HFFc6 (cell line): ENCODE measurements at regions not wholly inside any gene's neighbourhood (a gene's known extent, or its start where the extent isn't known, plus 50 kb on each side); places are given as distances from the start of the nearest gene placed in this dataset.
"Not testable (repeated sequence)": the region's sequence is repeated elsewhere in the genome, so short reads cannot be mapped to it uniquely, and the experiment has no call there.

Source experiments
- DNase-seq: peaks from one replicate; pipeline ENCODE4 v3.0.0-alpha.2; 2018
- H3K27ac Mint-ChIP-seq: 2 replicates; pipeline ENCODE4 v1.8.0; 2020; ENCODE audit warnings: mild to moderate bottlenecking, mixed read lengths
- H3K27me3 Mint-ChIP-seq: 2 replicates; pipeline ENCODE4 v1.8.0; 2021; ENCODE audit warnings: mild to moderate bottlenecking, moderate library complexity, mixed read lengths; ENCODE audit not compliant: insufficient read depth
- H3K36me3 Mint-ChIP-seq: 2 replicates; pipeline ENCODE4 v1.8.0; 2021; ENCODE audit warnings: low read depth, mixed read lengths
- H3K4me1 Mint-ChIP-seq: 2 replicates; pipeline ENCODE4 v1.8.0; 2020; ENCODE audit warnings: low read depth, mixed read lengths
- H3K4me3 Mint-ChIP-seq: 2 replicates; pipeline ENCODE4 v1.8.0; 2020; ENCODE audit warnings: mild to moderate bottlenecking, moderate library complexity, mixed read lengths
- H3K9me3 Mint-ChIP-seq: 2 replicates; pipeline ENCODE4 v1.8.0; 2020; ENCODE audit warnings: mild to moderate bottlenecking, mixed read lengths
- CTCF ChIP-seq: fragments of 200-600 bp; sonication (generic); IDR thresholded peaks from 2 replicates; pipeline ENCODE4 v1.5.0; 2021; ENCODE audit warnings: antibody characterized with exemption, mild to moderate bottlenecking

GRCh38 chrX:82695066-82695465 lies 813.0 kb upstream of the POU3F4 start:
- Mint-ChIP-seq H3K4me3 (no peak overlapping the region), H3K36me3 (no peaks in the 10 kb centered on the region), H3K27ac (no peak overlapping the region), H3K4me1 (no peaks in the 10 kb centered on the region), H3K9me3 (no peaks in the 10 kb centered on the region), H3K27me3 (no peaks in the 10 kb centered on the region)
- no peak for TF ChIP-seq CTCF
- DNase-seq: no peak

DNA sequence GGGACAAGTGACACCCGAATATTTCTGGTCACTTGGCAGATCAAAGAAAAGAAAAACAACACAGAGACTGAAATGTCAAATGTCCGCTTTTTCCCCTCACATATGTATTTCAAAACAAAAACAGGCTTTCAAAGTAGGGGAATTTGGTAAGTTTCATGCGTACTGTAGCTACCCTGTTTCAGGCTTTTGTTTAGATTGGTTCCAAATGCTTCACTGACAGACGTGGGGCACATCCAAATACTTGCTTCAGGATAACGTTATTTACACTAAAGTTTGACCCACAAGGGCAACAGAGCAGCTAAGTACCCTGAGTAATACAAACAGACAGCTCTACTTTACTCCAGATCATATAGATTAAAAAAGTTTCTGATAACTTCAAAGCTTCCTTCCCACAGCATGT lies 804.5 kb upstream of the POU3F4 start:
- no peak for DNase-seq
- no peaks in the 10 kb centered on the region; the same call in 1 of the 2 replicates for H3K27me3 Mint-ChIP-seq
- no peaks in the 10 kb centered on the region for H3K36me3 Mint-ChIP-seq
- H3K4me3 Mint-ChIP-seq: no peak overlapping the region
- H3K27ac Mint-ChIP-seq: no peak overlapping the region
- no peaks in the 10 kb centered on the region for H3K4me1 Mint-ChIP-seq
- no peak for TF ChIP-seq CTCF
- H3K9me3 Mint-ChIP-seq: no peaks in the 10 kb centered on the region

DNA sequence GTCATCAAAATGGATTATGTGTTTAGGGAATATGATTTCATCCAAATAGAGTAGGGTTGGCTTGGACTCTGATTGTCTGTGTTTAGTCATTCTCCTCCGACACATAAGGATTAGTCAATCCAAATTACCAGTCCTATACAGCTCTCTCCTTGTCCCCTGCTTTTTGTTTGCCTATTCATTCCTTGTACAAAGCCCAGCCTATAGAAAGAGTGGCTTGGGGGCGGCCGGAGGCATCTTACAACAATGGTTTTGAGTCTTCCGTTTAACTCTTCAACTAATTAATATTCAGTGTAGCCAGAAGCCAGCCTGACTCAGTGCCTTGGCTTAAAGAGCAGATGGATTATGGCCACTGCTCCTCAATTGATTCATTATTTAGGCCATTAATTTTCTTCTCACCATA lies 796.6 kb upstream of the POU3F4 start:
- Mint-ChIP-seq H3K27ac (no peak overlapping the region), H3K9me3 (no peaks in the 10 kb centered on the region), H3K27me3 (no peaks in the 10 kb centered on the region), H3K4me1 (no peaks in the 10 kb centered on the region), H3K36me3 (no peaks in the 10 kb centered on the region), H3K4me3 (no peak overlapping the region)
- DNase-seq: no peak
- no peak for TF ChIP-seq CTCF

GRCh38 chrX:82721891-82722290 lies 786.2 kb upstream of the POU3F4 start:
- Mint-ChIP-seq H3K4me3 (no peak overlapping the region), H3K36me3 (no peaks in the 10 kb centered on the region), H3K4me1 (no peaks in the 10 kb centered on the region), H3K9me3 (no peaks in the 10 kb centered on the region), H3K27me3 (no peaks in the 10 kb centered on the region), H3K27ac (no peak overlapping the region)
- no peak for TF ChIP-seq CTCF
- DNase-seq: no peak

- no peaks in the 10 kb centered on the region for H3K27me3 Mint-ChIP-seq
- H3K9me3 Mint-ChIP-seq: peaks cover 7% of the 10 kb centered on the region; the same call in 1 of the 2 replicates
- H3K4me1 Mint-ChIP-seq: no peaks in the 10 kb centered on the region
- no peak overlapping the region for H3K4me3 Mint-ChIP-seq
- no peaks in the 10 kb centered on the region for H3K36me3 Mint-ChIP-seq
- no peak for DNase-seq
- TF ChIP-seq CTCF: no peak
- no peak overlapping the region for H3K27ac Mint-ChIP-seq
Observed at GRCh38 chrX:82723806-82724205, 784.3 kb upstream of the POU3F4 start.

DNA sequence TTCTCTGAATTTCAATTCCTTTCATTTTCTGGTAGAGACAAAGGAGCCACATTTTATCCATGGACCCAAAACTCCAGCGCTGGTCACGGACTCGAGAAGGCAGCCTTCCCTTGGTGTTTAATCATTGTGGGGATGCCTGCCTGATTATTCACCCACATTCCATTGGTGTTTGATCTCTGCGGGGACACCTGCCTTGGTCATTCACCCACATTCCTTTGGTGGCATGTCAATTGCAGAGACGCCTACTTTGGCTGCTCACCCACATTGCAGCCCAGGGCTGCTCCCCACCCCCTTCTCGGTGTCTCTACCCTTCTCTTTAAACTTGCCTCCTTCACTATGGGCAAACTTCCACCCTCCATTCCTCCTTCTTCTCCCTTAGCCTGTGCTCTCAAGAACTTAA lies 780.7 kb upstream of the POU3F4 start:
- not testable (repeated sequence) for H3K27me3 Mint-ChIP-seq, H3K9me3 Mint-ChIP-seq, H3K4me1 Mint-ChIP-seq, H3K27ac Mint-ChIP-seq, H3K4me3 Mint-ChIP-seq, H3K36me3 Mint-ChIP-seq, DNase-seq
